Left lung (tissue), 4 donors: ENCODE measurements at regions not wholly inside any gene's neighbourhood (a gene's known extent, or its start where the extent isn't known, plus 50 kb on each side); places are given as distances from the start of the nearest gene placed in this dataset.
A peak's percentile ranks its signal among the peaks of the same experiment; 100 is the strongest.

Experiments used
- ATAC-seq: fragments of 200-7000 bp; cut with Tn5 transposase; one replicate; pipeline ENCODE4 v1.9.1; 2020; ENCODE audit warnings: moderate library complexity
- DNase-seq, 4 donors: peaks; one replicate each; pipeline ENCODE4 v3.0.0-alpha.2; 2013 to 2020
- H3K27ac ChIP-seq, 2 donors: fragments of 200-600 bp; sonication (generic) in 1 of 2; one replicate each; pipeline versions ENCODE4 v1.5.0 to v1.8.0; 2020 to 2021
- H3K27me3 ChIP-seq, 2 donors: fragments of 200-600 bp; sonication (generic) in 1 of 2; one replicate each; pipeline versions ENCODE4 v1.5.0 to v1.8.0; 2020 to 2021
- H3K36me3 ChIP-seq, 2 donors: fragments of 200-600 bp; sonication (generic) in 1 of 2; one replicate each; pipeline versions ENCODE4 v1.5.0 to v1.8.0; 2020 to 2021
- H3K4me1 ChIP-seq, 2 donors: fragments of 200-600 bp; one replicate each; pipeline ENCODE4 v1.8.0; 2021
- H3K4me3 ChIP-seq, 2 donors: fragments of 200-600 bp; sonication (generic) in 1 of 2; one replicate each; pipeline versions ENCODE4 v1.5.0 to v1.8.0; 2020 to 2021; ENCODE audit warnings: mild to moderate bottlenecking in 1 of 2
- H3K9me3 ChIP-seq, 2 donors: fragments of 200-600 bp; sonication (generic) in 1 of 2; one replicate each; pipeline versions ENCODE4 v1.5.0 to v1.8.0; 2020 to 2021
- CTCF ChIP-seq, 2 donors: fragments of 200-600 bp; sonication (generic) in 1 of 2; IDR thresholded peaks; one replicate each; pipeline versions ENCODE4 v1.5.0 to v1.8.0; 2021; ENCODE audit warnings: antibody characterized with exemption in 2 of 2
- intact Hi-C, 2 donors: fragments of 100-400 bp; cut with DNase I; formaldehyde crosslinking; loops; one replicate each; pipeline versions ENCODE4 v1.11.2 to v1.14.2; 2022
- donor health status: DM: no; HTN: yes; CAD: no.
- donor health status: DM: no; HTN: no; CAD: no.

DNA sequence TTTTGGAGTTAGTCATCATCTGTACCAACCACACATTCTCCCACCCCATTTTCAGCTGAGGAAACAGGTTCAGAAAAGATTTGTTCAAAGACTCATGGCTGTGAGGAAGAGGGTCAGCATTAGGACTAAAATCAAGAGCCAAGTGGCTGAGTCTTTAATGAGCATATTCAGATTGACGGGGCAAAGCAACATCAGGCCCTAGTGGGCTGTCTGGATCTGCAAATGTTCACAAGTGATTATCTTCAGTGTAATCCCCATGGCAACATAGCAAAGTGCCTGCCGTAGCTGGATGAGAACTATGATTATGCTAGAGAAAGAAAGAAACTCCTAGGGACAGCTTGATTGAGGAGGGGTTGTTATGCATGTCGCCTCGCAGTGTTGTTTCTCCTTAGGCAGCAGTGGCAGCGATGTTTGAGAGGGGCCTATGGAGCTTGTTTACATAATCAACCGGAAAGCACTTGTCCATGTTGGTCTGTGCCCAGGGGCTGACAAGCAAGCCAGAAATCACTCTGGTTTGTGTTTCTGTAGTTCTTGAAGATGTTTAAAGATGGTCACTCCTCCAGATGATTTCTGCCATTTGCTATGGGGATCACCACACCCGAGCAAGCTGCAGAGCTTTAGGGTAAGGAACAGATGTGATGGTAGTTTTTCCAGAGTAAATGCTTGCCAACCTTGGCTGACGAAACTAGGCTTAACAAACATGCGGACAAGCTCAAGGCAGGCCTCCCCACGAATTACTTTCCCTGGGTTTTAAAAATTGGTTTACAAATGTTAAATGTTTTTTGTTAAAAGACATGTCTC, 124.3 kb upstream of the MLIP start:
- peak in 1 of 4 donors; percentile 35 for DNase-seq
- no peak overlapping the region for H3K4me3 ChIP-seq
- H3K4me1 ChIP-seq: no peaks in the 10 kb centered on the region
- H3K27ac ChIP-seq: no peak overlapping the region
- TF ChIP-seq CTCF (IDR thresholded peaks at IDR 0.05): no peak
- no peaks in the 10 kb centered on the region for H3K9me3 ChIP-seq
- H3K27me3 ChIP-seq: no peaks in the 10 kb centered on the region
- peak; percentile 41 for ATAC-seq
- H3K36me3 ChIP-seq: no peaks in the 10 kb centered on the region
- intact Hi-C loops: no loop called here

- intact Hi-C loops: no loop called here
Observed at GRCh38 chr6:53987522-53987888, 123.7 kb upstream of the MLIP start.

GRCh38 chr6:53989504-53989903, 121.7 kb upstream of the MLIP start:
- Histone ChIP-seq H3K27ac (no peak overlapping the region), H3K9me3 (no peaks in the 10 kb centered on the region), H3K4me1 (no peaks in the 10 kb centered on the region), H3K27me3 (no peaks in the 10 kb centered on the region), H3K36me3 (no peaks in the 10 kb centered on the region), H3K4me3 (no peak overlapping the region)
- DNase-seq (peak in 2 of 4 donors; percentile 53 to 59), ATAC-seq (no peak)
- intact Hi-C loops: no loop called here
- no peak for TF ChIP-seq CTCF (IDR thresholded peaks at IDR 0.05)

More at GRCh38 chr6:53987522-53987888, 123.7 kb upstream of the MLIP start:
- DNase-seq: no peak
- ATAC-seq: no peak
- no peaks in the 10 kb centered on the region for H3K4me1 ChIP-seq
- no peak overlapping the region for H3K4me3 ChIP-seq
- H3K9me3 ChIP-seq: no peaks in the 10 kb centered on the region
- H3K27ac ChIP-seq: no peak overlapping the region
- TF ChIP-seq CTCF (IDR thresholded peaks at IDR 0.05): no peak
- H3K27me3 ChIP-seq: no peaks in the 10 kb centered on the region
- no peaks in the 10 kb centered on the region for H3K36me3 ChIP-seq

GRCh38 chr6:53992522-53992921, 118.7 kb upstream of the MLIP start:
- intact Hi-C loops: no loop called here
- Histone ChIP-seq H3K27me3 (no peaks in the 10 kb centered on the region), H3K9me3 (no peaks in the 10 kb centered on the region), H3K4me3 (no peak overlapping the region), H3K36me3 (no peaks in the 10 kb centered on the region), H3K27ac (no peak overlapping the region), H3K4me1 (no peaks in the 10 kb centered on the region)
- ATAC-seq (no peak), DNase-seq (no peak)
- TF ChIP-seq CTCF (IDR thresholded peaks at IDR 0.05): no peak

DNA sequence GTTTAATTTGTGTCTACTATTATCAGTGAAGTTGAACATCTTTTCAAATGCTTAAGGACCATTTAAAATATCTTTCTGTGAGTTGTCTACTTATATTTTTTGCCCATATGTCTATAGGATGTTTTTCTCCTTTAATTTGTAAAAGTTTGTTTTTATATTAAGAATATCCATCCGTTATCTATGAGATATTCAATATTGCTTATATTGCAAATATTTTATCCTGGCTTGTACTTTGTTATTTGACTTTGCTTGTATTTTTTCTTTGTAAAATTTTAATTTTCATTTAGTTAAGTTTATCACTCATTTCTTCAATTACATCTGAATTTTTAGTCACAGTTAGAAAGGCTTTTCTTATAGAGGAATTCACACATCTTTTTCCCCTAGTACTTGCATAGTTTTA, 117.0 kb upstream of the MLIP start:
- Histone ChIP-seq H3K36me3 (no peaks in the 10 kb centered on the region), H3K27me3 (no peaks in the 10 kb centered on the region), H3K9me3 (no peaks in the 10 kb centered on the region), H3K4me3 (no peak overlapping the region), H3K4me1 (no peaks in the 10 kb centered on the region), H3K27ac (no peak overlapping the region)
- ATAC-seq (no peak), DNase-seq (no peak)
- intact Hi-C loops: no loop called here
- TF ChIP-seq CTCF (IDR thresholded peaks at IDR 0.05): no peak
